HG02798 (cell line): ENCODE measurements at regions not wholly inside any gene's neighbourhood (a gene's known extent, or its start where the extent isn't known, plus 50 kb on each side); places are given as distances from the start of the nearest gene placed in this dataset.

ENCODE experiments used
- ATAC-seq: cut with Tn5 transposase; IDR thresholded peaks from one replicate; pipeline ENCODE4 v1.9.1; 2021; ENCODE audit warnings: mild to moderate bottlenecking; ENCODE audit not compliant: unreplicated experiment, poor library complexity

- no peak for ATAC-seq
These were observed 108.4 kb upstream of the CDC42EP3 start for GRCh38 chr2:37779611-37780386.

- no peak for ATAC-seq
These were observed 108.9 kb upstream of the CDC42EP3 start for GRCh38 chr2:37780387-37780676.

- no peak for ATAC-seq
These were observed 109.6 kb upstream of the CDC42EP3 start for GRCh38 chr2:37781028-37781427.

GRCh38 chr2:37782155-37782673, 110.8 kb upstream of the CDC42EP3 start:
- ATAC-seq, result no peak

GRCh38 chr2:37782721-37783371, 111.4 kb upstream of the CDC42EP3 start:
- ATAC-seq, result no peak

GRCh38 chr2:37783545-37783944, 112.1 kb upstream of the CDC42EP3 start:
- no peak for ATAC-seq

GRCh38 chr2:37784071-37784758, 112.8 kb upstream of the CDC42EP3 start:
- no peak for ATAC-seq

- ATAC-seq, result no peak
These were observed 113.3 kb upstream of the CDC42EP3 start for GRCh38 chr2:37784759-37785149.

GRCh38 chr2:37786191-37786698, 114.8 kb upstream of the CDC42EP3 start:
- no peak for ATAC-seq

- ATAC-seq, result no peak
These were observed 115.4 kb upstream of the CDC42EP3 start for GRCh38 chr2:37786854-37787253.

GRCh38 chr2:37788602-37789209, 117.3 kb upstream of the CDC42EP3 start:
- ATAC-seq, result no peak

GRCh38 chr2:37790019-37790418, 118.6 kb upstream of the CDC42EP3 start:
- ATAC-seq, result no peak

GRCh38 chr2:37790462-37790861, 119.0 kb upstream of the CDC42EP3 start:
- ATAC-seq, result no peak

- no peak for ATAC-seq
These were observed 120.9 kb upstream of the CDC42EP3 start for GRCh38 chr2:37792366-37792765.

GRCh38 chr2:37793004-37793403, 121.6 kb upstream of the CDC42EP3 start:
- ATAC-seq, result no peak

- ATAC-seq, result no peak
These were observed 123.3 kb upstream of the CDC42EP3 start for GRCh38 chr2:37794717-37795116.

- no peak for ATAC-seq
These were observed 124.0 kb upstream of the CDC42EP3 start for GRCh38 chr2:37795456-37795855.

- ATAC-seq, result no peak
These were observed 124.5 kb upstream of the CDC42EP3 start for GRCh38 chr2:37795938-37796337.

GRCh38 chr2:37796481-37796880, 125.0 kb upstream of the CDC42EP3 start:
- no peak for ATAC-seq

GRCh38 chr2:37797081-37797480, 125.6 kb upstream of the CDC42EP3 start:
- ATAC-seq, result no peak
